ENCODE measurements at regions not wholly inside any gene's neighbourhood (a gene's known extent, or its start where the extent isn't known, plus 50 kb on each side); places are given as distances from the start of the nearest gene placed in this dataset.

GRCh38 chr6:79812195-79812594 lies 135.2 kb downstream of the ELOVL4 start:
- Histone ChIP-seq H3K27me3 (ENCODE audit: control insufficient read depth in 4 of 4, insufficient read depth in 4 of 4, low read length in 3 of 4) (no peaks in the 10 kb centered on the region), H3K27ac (ENCODE audit: low read depth in 1 of 2, low read length in 2 of 2) (no peak overlapping the region), H3K36me3 (ENCODE audit: control insufficient read depth in 4 of 4, insufficient read depth in 3 of 4, low read depth in 1 of 4, low read length in 3 of 4) (no peaks in the 10 kb centered on the region), H3K4me3 (ENCODE audit: low read depth in 1 of 3, low read length in 3 of 3) (no peak overlapping the region), H3K4me1 (ENCODE audit: control insufficient read depth in 4 of 4, insufficient read depth in 4 of 4, low read length in 3 of 4) (peaks cover 0 to 3% (median under 1%) of the 10 kb centered on the region in 4 donors), H3K9ac (ENCODE audit: low read depth in 1 of 2, low read length in 2 of 2) (no peak overlapping the region), H3K9me3 (ENCODE audit: control insufficient read depth in 4 of 4, low read length in 3 of 4) (no peaks in the 10 kb centered on the region)
- DNase-seq (ENCODE audit: low spot score): no peak
- TF ChIP-seq EGR1 (IDR thresholded peaks at IDR 0.05; ENCODE audit: low read depth in 2 of 2) (no peak), REST (IDR thresholded peaks at IDR 0.05) (no peak), ZBTB33 (IDR thresholded peaks at IDR 0.05) (no peak), MAX (IDR thresholded peaks at IDR 0.05) (no peak), JUND (IDR thresholded peaks at IDR 0.05) (no peak), NR2F2 (IDR thresholded peaks at IDR 0.05) (no peak), RAD21 (IDR thresholded peaks at IDR 0.05) (no peak), FOXA2 (IDR thresholded peaks at IDR 0.05) (no peak), YY1 (IDR thresholded peaks at IDR 0.05) (no peak), TAF1 (conservative IDR thresholded peaks at IDR 0.05) (no peak), CTCF (IDR thresholded peaks at IDR 0.05; ENCODE audit: low read depth, low read length, missing input control) (no peak), HNF4G (IDR thresholded peaks at IDR 0.05) (no peak), RXRA (IDR thresholded peaks at IDR 0.05) (no peak), SP1 (IDR thresholded peaks at IDR 0.05) (no peak)
- 89% methylated on average over 8 of the region's 8 CpGs for WGBS

- Histone ChIP-seq H3K9ac (ENCODE audit: low read depth in 1 of 2, low read length in 2 of 2) (no peak overlapping the region), H3K36me3 (ENCODE audit: control insufficient read depth in 4 of 4, insufficient read depth in 3 of 4, low read depth in 1 of 4, low read length in 3 of 4) (no peaks in the 10 kb centered on the region), H3K4me1 (ENCODE audit: control insufficient read depth in 4 of 4, insufficient read depth in 4 of 4, low read length in 3 of 4) (peaks cover 0 to 3% (median under 1%) of the 10 kb centered on the region in 4 donors), H3K4me3 (ENCODE audit: low read depth in 1 of 3, low read length in 3 of 3) (no peak overlapping the region), H3K9me3 (ENCODE audit: control insufficient read depth in 4 of 4, low read length in 3 of 4) (peaks cover 0 to 2% (median 0%) of the 10 kb centered on the region in 4 donors), H3K27ac (ENCODE audit: low read depth in 1 of 2, low read length in 2 of 2) (no peak overlapping the region), H3K27me3 (ENCODE audit: control insufficient read depth in 4 of 4, insufficient read depth in 4 of 4, low read length in 3 of 4) (no peaks in the 10 kb centered on the region)
- DNase-seq (ENCODE audit: low spot score): no peak
- WGBS: 63% methylated on average over 3 of the region's 3 CpGs
- TF ChIP-seq NR2F2 (IDR thresholded peaks at IDR 0.05): no peak
- no peak for TF ChIP-seq HNF4G (IDR thresholded peaks at IDR 0.05)
- no peak for TF ChIP-seq REST (IDR thresholded peaks at IDR 0.05)
- TF ChIP-seq FOXA2 (IDR thresholded peaks at IDR 0.05): no peak
- TF ChIP-seq RAD21 (IDR thresholded peaks at IDR 0.05): no peak
- TF ChIP-seq EGR1 (IDR thresholded peaks at IDR 0.05; ENCODE audit: low read depth in 2 of 2): no peak
- TF ChIP-seq TAF1 (conservative IDR thresholded peaks at IDR 0.05): no peak
- no peak for TF ChIP-seq HNF4A (conservative IDR thresholded peaks at IDR 0.05)
- no peak for TF ChIP-seq SP1 (IDR thresholded peaks at IDR 0.05)
- TF ChIP-seq ATF3 (IDR thresholded peaks at IDR 0.05): no peak
- no peak for TF ChIP-seq MAX (IDR thresholded peaks at IDR 0.05)
- no peak for TF ChIP-seq RXRA (IDR thresholded peaks at IDR 0.05)
- TF ChIP-seq YY1 (IDR thresholded peaks at IDR 0.05): no peak
Observed at GRCh38 chr6:79810871-79811270, 136.5 kb downstream of the ELOVL4 start.
